Neural cell (in vitro differentiated cells): ENCODE measurements at regions not wholly inside any gene's neighbourhood (a gene's known extent, or its start where the extent isn't known, plus 50 kb on each side); places are given as distances from the start of the nearest gene placed in this dataset.

Experiments
- CTCF ChIP-seq: fragments of 450-650 bp; IDR thresholded peaks from 2 replicates; pipeline ENCODE4 v1.5.1; 2014; ENCODE audit warnings: antibody characterized with exemption, mild to moderate bottlenecking, moderate library complexity; ENCODE audit not compliant: poor library complexity, severe bottlenecking
- EP300 ChIP-seq: fragments of 450-650 bp; conservative IDR thresholded peaks from 2 replicates; pipeline ENCODE4 v1.6.1; 2014; ENCODE audit warnings: antibody characterized with exemption, mild to moderate bottlenecking, moderate library complexity; ENCODE audit not compliant: poor library complexity, severe bottlenecking
- EZH2 ChIP-seq: fragments of 200-600, 300-800 bp; shearing (Covaris generic), sonication (generic); IDR thresholded peaks from 2 replicates; pipeline ENCODE4 v1.6.1; 2014; ENCODE audit warnings: antibody characterized with exemption, low read length, borderline replicate concordance, mild to moderate bottlenecking; ENCODE audit not compliant: insufficient read depth, poor library complexity, severe bottlenecking
- POLR2AphosphoS5 ChIP-seq: IDR thresholded peaks from 2 replicates; pipeline ENCODE4 v1.6.1; 2012
- SMC3 ChIP-seq: fragments of 450-650 bp; conservative IDR thresholded peaks from 2 replicates; pipeline ENCODE4 v1.6.1; 2014; ENCODE audit warnings: antibody characterized with exemption, mild to moderate bottlenecking, moderate library complexity; ENCODE audit not compliant: poor library complexity
- TAF1 ChIP-seq: IDR thresholded peaks from 2 replicates; pipeline ENCODE4 v1.6.1; 2012; ENCODE audit warnings: low read depth

- TF ChIP-seq EZH2: no peak
- TF ChIP-seq CTCF: no peak
- no peak for TF ChIP-seq SMC3
- no peak for TF ChIP-seq POLR2AphosphoS5
- TF ChIP-seq TAF1: no peak
- TF ChIP-seq EP300: no peak
These were observed 186.8 kb downstream of the LTN1 start for GRCh38 chr21:28805885-28806284.
